Glutamatergic neuron (in vitro differentiated cells): ENCODE measurements at regions not wholly inside any gene's neighbourhood (a gene's known extent, or its start where the extent isn't known, plus 50 kb on each side); places are given as distances from the start of the nearest gene placed in this dataset.

ENCODE experiments used
- DNase-seq: peaks from one replicate; pipeline ENCODE4 v3.0.0; 2022
- H3K27ac Mint-ChIP-seq: one replicate; pipeline ENCODE4 v1.8.0; 2020; ENCODE audit warnings: mild to moderate bottlenecking, mixed read lengths, inconsistent platforms; ENCODE audit not compliant: unreplicated experiment
- H3K27me3 Mint-ChIP-seq: one replicate; pipeline ENCODE4 v1.8.0; 2020; ENCODE audit warnings: mild to moderate bottlenecking, moderate library complexity, mixed read lengths, inconsistent platforms; ENCODE audit not compliant: unreplicated experiment
- H3K36me3 Mint-ChIP-seq: one replicate; pipeline ENCODE4 v1.8.0; 2020; ENCODE audit warnings: mild to moderate bottlenecking, mixed read lengths, inconsistent platforms; ENCODE audit not compliant: unreplicated experiment
- H3K4me1 Mint-ChIP-seq: one replicate; pipeline ENCODE4 v1.8.0; 2020; ENCODE audit warnings: mild to moderate bottlenecking, low read depth, mixed read lengths, inconsistent platforms; ENCODE audit not compliant: unreplicated experiment
- H3K4me3 Mint-ChIP-seq: one replicate; pipeline ENCODE4 v1.8.0; 2020; ENCODE audit warnings: mild to moderate bottlenecking, mixed read lengths, inconsistent platforms; ENCODE audit not compliant: unreplicated experiment
- H3K9me3 Mint-ChIP-seq: one replicate; pipeline ENCODE4 v1.8.0; 2020; ENCODE audit warnings: mild to moderate bottlenecking, moderate library complexity, mixed read lengths, inconsistent platforms; ENCODE audit not compliant: unreplicated experiment
- TF ChIP-seq, protein P1 (sequence below): fragments of 200-600 bp; sonication (generic); IDR thresholded peaks from one replicate; pipeline ENCODE4 v1.5.0; 2021; ENCODE audit not compliant: partially characterized antibody, unreplicated experiment

GRCh38 chr14:101167428-101167827 is 263.9 kb upstream of the RTL1 start:
- Mint-ChIP-seq H3K27ac (no peak overlapping the region), H3K4me3 (no peak overlapping the region), H3K27me3 (peaks cover 2% of the 10 kb centered on the region), H3K36me3 (peaks cover 22% of the 10 kb centered on the region), H3K4me1 (no peaks in the 10 kb centered on the region), H3K9me3 (peaks cover 3% of the 10 kb centered on the region)
- no peak for DNase-seq
- TF ChIP-seq, protein P1, sequence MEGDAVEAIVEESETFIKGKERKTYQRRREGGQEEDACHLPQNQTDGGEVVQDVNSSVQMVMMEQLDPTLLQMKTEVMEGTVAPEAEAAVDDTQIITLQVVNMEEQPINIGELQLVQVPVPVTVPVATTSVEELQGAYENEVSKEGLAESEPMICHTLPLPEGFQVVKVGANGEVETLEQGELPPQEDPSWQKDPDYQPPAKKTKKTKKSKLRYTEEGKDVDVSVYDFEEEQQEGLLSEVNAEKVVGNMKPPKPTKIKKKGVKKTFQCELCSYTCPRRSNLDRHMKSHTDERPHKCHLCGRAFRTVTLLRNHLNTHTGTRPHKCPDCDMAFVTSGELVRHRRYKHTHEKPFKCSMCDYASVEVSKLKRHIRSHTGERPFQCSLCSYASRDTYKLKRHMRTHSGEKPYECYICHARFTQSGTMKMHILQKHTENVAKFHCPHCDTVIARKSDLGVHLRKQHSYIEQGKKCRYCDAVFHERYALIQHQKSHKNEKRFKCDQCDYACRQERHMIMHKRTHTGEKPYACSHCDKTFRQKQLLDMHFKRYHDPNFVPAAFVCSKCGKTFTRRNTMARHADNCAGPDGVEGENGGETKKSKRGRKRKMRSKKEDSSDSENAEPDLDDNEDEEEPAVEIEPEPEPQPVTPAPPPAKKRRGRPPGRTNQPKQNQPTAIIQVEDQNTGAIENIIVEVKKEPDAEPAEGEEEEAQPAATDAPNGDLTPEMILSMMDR, result no peak

GRCh38 chr14:101169267-101169666 is 265.7 kb upstream of the RTL1 start:
- Mint-ChIP-seq H3K27me3 (peaks cover 2% of the 10 kb centered on the region), H3K4me3 (no peak overlapping the region), H3K36me3 (peaks cover 27% of the 10 kb centered on the region), H3K27ac (no peak overlapping the region), H3K9me3 (peaks cover 3% of the 10 kb centered on the region), H3K4me1 (no peaks in the 10 kb centered on the region)
- TF ChIP-seq, protein P1, result no peak
- DNase-seq, result no peak

DNA sequence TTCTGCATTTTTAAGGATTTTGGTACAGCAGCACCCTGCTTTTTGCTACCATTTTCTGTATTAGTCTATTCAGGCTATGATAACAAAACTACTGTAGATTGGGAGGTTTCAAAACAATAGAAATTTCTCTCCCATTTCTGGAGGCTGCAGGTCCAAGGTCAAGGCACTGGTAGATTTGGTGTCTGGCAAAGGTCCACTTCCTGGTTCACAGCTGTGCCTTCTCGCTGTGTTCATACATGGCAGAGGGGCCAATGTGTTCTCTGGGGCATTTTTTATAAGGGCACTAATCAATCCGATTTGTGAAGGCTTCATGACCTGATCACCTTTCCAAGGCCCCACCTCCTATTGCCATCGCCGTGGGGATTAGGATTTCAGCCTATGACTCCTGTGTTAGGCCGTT is 268.1 kb upstream of the RTL1 start:
- H3K27me3 Mint-ChIP-seq, result peaks cover 2% of the 10 kb centered on the region
- no peak overlapping the region for H3K27ac Mint-ChIP-seq
- no peak overlapping the region for H3K4me3 Mint-ChIP-seq
- H3K4me1 Mint-ChIP-seq, result no peaks in the 10 kb centered on the region
- DNase-seq, result no peak
- no peaks in the 10 kb centered on the region for H3K9me3 Mint-ChIP-seq
- TF ChIP-seq, protein P1, result no peak
- peaks cover 25% of the 10 kb centered on the region for H3K36me3 Mint-ChIP-seq

- no peak overlapping the region for H3K27ac Mint-ChIP-seq
- no peak for DNase-seq
Observed at GRCh38 chr14:101173698-101174521, 270.4 kb upstream of the RTL1 start.

DNA sequence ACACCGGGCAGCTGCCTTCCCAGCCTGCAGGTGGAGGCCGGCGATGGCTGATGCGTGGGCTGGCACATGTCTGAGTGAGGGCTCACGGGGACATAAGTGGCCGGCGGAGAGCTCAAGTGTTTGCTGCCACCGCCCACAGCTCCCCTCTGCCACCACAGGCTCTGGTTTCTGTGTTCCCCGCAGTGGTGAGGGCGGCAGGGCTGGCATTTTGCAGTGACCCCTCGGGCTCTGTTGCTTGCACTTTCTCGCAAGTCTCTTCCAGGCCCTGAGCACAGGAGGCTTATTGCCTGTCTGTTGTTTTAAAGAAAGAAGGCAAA is 271.0 kb upstream of the RTL1 start:
- no peak overlapping the region for H3K27ac Mint-ChIP-seq
- no peak for DNase-seq
- H3K9me3 Mint-ChIP-seq, result no peaks in the 10 kb centered on the region
- peaks cover 13% of the 10 kb centered on the region for H3K36me3 Mint-ChIP-seq
- H3K27me3 Mint-ChIP-seq, result peaks cover 4% of the 10 kb centered on the region
- no peak overlapping the region for H3K4me3 Mint-ChIP-seq
- no peaks in the 10 kb centered on the region for H3K4me1 Mint-ChIP-seq
- TF ChIP-seq, protein P1, result no peak

More at GRCh38 chr14:101173698-101174521, 270.4 kb upstream of the RTL1 start:
- H3K9me3 Mint-ChIP-seq, result no peaks in the 10 kb centered on the region
- H3K4me3 Mint-ChIP-seq, result no peak overlapping the region
- peaks cover 4% of the 10 kb centered on the region for H3K27me3 Mint-ChIP-seq
- TF ChIP-seq, protein P1, result no peak
- no peaks in the 10 kb centered on the region for H3K4me1 Mint-ChIP-seq
- H3K36me3 Mint-ChIP-seq, result peaks cover 16% of the 10 kb centered on the region
